OCI-LY7 (cell line): ENCODE measurements at regions not wholly inside any gene's neighbourhood (a gene's known extent, or its start where the extent isn't known, plus 50 kb on each side); places are given as distances from the start of the nearest gene placed in this dataset.

Experiments
- EZH2phosphoT487 ChIP-seq: fragments of 200-600 bp; sonication (generic); IDR thresholded peaks from 2 replicates; pipeline ENCODE4 v1.6.1; 2018; ENCODE audit warnings: low read depth, borderline replicate concordance, mild to moderate bottlenecking, mixed run types, antibody characterized with exemption, low read length, moderate library complexity, mixed read lengths
- TF ChIP-seq, protein P1 (sequence below): fragments of 200-600 bp; sonication (generic); conservative IDR thresholded peaks from 2 replicates; pipeline ENCODE4 v1.5.1; 2014; ENCODE audit warnings: mild to moderate bottlenecking, antibody characterized with exemption, low read length, moderate library complexity, mixed read lengths

- TF ChIP-seq, protein P1, sequence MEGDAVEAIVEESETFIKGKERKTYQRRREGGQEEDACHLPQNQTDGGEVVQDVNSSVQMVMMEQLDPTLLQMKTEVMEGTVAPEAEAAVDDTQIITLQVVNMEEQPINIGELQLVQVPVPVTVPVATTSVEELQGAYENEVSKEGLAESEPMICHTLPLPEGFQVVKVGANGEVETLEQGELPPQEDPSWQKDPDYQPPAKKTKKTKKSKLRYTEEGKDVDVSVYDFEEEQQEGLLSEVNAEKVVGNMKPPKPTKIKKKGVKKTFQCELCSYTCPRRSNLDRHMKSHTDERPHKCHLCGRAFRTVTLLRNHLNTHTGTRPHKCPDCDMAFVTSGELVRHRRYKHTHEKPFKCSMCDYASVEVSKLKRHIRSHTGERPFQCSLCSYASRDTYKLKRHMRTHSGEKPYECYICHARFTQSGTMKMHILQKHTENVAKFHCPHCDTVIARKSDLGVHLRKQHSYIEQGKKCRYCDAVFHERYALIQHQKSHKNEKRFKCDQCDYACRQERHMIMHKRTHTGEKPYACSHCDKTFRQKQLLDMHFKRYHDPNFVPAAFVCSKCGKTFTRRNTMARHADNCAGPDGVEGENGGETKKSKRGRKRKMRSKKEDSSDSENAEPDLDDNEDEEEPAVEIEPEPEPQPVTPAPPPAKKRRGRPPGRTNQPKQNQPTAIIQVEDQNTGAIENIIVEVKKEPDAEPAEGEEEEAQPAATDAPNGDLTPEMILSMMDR = no peak
- no peak for TF ChIP-seq EZH2phosphoT487
Measured at GRCh38 chr12:111094157-111095010, 174.0 kb upstream of the MYL2 start.
